HG03108 (cell line): ENCODE measurements at regions not wholly inside any gene's neighbourhood (a gene's known extent, or its start where the extent isn't known, plus 50 kb on each side); places are given as distances from the start of the nearest gene placed in this dataset.

Experiments
- ATAC-seq: cut with Tn5 transposase; IDR thresholded peaks from one replicate; pipeline ENCODE4 v1.9.1; 2021; ENCODE audit warnings: moderate library complexity; ENCODE audit not compliant: unreplicated experiment

DNA sequence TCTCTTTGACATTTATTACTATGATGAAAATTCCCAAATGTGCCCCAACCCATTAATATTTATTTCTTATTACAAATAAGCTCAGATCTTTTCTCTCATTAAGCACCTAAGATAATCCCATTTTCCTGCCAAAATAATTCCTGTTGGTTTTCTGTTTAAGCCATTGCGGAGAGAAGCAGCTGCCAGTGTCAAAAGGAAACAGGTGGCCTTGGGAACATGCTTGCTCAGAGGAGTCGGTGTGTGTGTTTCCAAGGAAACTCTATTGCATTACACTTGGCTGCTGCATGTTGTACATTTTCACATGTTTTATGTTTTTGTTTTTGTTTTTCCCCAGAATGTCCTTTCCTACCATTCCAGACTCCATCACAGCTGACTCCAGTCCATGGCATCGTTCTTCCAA lies 56.4 kb downstream of the CD24 start:
- no peak for ATAC-seq

DNA sequence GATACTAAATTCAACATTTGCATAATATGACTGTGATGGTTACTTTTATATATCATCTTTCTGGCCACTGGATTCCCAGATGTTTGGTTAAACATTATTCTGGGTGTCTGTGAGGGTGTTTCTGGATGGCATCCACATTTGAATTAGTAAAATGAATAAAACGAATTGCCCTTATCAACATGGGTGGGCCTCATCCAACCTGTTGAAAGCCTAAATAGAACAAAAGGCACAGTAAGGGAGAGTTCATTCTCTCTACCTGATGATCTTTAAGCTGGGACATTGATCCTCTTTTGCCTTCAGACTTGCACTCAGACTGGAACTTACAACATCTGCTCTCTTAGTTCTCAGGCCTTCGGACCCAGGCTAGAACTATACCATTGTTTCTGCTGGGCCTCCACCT lies 57.6 kb downstream of the CD24 start:
- ATAC-seq = no peak

DNA sequence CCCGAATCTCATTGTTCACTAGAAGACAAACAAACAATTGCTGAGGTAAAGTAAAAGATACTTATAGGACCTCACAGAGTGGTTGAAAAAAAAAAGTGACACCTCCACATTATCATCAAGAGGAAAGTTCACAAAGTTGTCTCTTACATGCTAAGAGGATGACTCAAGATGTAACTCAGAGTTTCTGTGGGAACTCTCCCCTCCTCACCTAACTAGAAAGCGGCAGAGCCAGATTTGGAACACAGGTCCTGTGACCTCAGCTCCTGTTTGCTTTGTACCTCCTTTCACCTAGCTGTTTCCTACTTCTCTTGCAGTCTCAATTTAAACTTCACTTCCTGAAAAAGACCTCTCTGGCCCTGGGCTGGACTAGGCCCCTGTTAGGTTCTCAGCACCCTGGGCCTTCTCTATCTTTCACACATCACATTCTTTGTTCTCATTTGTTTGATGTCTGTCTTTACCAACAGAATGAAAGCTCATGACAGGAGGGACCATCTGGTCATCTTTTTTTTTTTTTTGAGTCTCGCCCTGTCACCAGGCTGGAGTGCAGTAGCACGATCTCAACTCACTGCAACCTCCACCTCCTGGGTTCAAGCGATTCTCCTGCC lies 60.8 kb downstream of the CD24 start:
- ATAC-seq = no peak

DNA sequence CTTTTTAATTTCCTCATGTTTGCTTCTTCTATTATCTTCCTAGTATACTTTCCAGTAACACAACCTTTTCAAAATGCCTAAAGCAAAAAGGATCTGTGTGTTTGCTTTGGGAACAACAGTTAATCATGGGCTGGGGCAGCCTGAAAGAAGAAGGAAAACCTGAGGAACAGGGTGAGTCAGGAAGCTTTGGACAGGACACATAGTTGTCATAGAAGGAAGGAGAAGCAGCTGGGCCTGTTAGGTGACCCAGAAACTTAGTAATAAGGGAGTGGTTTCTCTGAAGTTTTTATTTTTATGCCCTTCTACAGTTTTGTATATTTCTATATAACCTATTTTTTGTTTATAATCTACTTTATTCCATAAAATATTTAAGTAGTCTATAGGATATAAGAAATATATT lies 61.4 kb downstream of the CD24 start:
- no peak for ATAC-seq

DNA sequence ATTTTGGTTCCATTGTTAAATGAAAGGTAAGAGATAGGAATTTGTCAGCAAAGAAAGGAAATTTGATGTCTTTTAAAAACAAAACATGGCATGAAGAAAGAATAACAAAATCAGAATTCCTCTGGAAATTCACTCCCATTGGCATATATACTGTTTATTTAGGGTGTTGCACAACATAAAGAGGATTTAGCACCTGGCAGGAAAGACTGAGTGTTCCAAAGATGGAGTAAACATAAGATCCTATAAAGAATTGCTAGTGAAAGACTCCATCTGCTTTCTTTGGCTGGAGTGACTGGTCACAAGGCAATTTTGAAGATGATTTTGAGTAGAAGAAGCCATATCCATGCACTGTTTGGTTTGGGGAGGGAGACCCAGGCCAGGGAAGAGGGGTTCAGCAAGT lies 62.4 kb downstream of the CD24 start:
- no peak for ATAC-seq

DNA sequence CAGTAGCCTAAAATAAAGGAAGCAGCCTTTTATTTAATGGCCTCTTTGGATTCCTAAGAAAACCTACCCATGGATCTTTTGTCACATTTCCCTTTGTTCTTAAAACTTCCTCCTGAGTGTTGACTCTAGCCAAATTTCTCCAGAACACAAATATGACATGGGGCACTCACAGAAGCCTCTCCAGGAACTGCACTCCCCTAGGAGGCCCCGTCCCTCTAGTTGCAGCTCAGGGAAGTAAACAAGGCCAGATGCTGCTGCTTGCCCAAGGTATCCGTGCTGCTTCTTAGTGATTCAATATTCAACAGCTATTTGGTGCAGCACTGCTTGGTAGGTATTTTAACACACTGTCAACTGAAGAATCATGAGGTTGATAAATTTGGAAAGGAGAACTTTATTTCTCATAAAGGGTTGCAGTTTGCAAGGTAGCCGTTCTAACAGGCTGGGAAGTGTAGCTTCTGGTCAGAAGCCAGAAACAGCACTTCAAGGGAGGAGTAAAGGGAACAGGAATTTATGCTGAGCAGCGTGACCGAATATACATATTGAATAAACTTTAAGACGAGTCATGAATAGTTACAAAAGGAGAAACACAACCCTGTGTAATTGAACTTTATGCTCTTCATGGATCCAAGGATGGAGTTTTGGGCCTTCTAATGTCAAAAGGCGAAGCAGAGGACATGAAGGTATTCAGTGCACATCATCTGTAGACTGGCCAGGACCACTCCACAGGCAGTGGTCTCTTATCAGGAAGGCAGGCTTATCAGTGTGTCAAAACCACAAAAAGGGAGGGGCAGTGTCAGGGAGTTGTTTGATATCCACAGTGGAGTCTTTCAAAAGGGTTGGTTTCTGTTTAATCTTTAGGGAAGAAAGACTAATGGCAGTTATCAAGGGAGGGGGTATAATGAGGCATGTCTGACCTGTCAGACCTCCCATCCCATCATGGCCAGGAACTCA lies 63.3 kb downstream of the CD24 start:
- ATAC-seq = no peak

DNA sequence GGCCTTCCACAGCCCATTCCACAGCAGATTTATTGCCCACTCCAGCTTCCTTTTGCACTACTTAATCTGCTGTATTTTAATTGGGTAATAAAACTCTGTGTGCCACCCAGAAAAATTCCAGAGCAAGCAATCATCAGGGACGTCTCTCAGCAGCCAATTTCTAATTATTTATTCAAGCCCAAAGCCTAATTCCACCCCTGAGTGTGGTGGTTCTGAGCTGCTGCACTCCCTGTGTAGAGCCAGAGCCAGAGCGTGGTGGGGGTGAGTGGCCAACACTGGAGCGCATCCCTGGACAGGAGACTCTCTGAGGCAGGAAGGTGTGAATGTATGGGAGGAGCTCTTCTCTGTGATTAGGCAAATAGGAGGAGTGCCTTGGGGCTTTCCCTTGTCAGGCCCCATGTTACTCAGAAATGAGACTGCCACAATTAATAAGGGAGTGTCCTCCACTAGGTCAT lies 66.1 kb downstream of the CD24 start:
- ATAC-seq = no peak

DNA sequence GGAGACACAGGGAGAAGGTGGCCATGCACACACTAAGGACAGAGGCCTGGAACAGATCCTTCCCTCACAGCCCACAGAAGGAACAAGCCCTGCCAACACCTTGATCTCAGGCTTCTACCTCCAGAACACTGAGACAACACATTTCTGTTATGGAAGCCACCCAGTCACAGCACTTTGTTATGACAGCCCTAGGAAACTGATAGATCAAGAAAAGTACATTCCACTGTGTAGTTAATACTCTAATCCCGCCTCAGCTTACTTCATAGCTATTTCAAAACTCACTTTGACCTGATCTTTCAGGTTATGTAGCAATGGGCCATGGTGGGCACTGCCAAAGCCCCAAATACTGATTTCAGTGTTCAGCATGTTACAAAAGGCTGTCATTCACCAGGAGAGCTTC lies 66.8 kb downstream of the CD24 start:
- ATAC-seq = no peak

DNA sequence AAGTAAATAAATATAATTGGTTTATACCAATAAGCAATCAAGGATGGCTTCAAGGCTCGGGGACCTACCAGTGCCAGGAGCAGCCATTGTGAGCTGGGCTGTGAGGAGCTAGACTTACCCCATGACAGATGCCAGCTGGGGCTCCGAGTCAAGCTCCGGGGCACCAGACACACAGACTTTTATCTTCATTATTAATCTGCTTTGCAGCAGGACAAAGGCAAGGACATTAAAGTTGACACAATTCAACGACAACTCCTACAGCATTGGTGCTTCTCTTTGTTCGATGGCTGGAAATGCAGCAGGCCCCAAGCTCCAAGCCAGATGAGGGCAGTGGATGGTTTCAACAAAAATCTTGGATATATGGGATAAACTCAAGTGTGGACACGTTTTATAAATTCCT lies 68.3 kb downstream of the CD24 start:
- ATAC-seq = no peak

DNA sequence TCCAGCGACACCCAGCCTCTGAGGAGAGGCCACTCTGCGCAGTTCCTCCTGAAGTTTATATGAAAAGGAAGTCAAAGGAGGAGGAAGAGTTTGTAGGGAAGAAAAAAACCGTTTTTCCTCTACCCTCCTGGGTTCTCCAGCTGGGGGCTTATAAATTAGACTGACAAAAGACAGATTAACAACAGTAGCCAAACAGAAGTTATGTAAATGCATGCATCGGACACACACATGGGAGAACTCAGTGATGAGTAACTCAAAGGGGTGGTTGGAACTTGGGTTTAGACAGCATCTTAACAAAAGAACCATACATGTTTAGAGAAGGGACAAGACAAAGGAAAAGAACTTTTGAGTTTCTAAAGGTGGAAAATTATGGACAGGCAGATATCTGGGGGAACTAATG lies 71.2 kb downstream of the CD24 start:
- no peak for ATAC-seq

DNA sequence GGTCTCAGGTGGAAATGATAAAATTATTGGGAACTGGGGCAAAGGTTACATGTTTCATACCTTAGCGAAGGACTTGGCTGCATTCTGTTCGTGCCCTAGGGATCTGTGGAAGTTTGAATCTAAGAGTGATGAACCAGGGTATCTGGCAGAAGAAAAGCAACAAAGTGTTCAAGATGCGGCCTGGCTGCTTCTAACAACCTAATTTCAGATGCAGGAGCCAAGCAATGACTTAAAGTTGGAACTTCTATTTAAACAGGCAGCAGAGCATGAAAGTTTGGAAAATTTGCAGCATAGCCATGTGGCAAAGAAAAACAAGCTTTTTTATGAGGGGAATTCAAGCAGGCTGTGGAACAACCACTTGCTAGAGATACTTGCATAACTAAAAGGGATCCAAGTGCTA lies 73.5 kb downstream of the CD24 start:
- no peak for ATAC-seq

DNA sequence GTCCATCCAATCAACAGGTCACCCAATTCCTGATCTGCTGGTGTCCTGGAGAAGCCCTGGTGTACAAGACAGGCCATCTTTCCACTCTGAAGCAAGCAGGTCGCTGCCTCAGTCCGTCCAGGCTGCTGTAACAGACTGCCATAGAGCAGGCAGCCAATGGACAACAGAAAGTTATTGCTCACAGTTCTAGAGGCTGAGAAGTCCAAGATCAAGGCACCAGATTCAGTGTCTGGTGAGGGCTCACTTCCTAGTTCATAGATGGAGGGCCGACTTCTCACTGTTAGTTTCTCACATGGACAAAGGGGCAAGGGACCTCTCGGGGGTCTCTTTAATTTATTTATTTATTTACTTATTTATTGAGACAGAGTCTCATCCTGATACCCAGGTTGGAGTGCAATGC lies 74.8 kb downstream of the CD24 start:
- ATAC-seq = no peak

DNA sequence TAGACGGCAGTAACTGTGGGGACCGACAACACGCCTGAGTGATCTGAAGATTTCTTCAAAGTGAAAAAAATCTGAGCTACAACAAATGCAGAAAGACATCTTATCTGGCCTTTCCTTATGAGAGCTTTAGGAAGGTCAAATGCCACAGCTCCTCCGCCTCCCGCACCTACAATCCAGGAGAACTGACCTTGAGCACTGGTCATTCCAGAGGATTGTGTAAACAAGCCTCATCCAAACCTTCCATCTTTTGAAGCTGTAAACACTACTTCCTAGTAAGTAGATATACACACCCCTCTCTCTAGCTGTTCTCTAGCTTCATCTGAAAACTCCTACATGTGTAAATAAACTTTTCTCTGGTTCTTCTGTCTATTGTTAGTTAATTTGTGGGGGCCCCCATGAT lies 76.9 kb downstream of the CD24 start:
- ATAC-seq = no peak

DNA sequence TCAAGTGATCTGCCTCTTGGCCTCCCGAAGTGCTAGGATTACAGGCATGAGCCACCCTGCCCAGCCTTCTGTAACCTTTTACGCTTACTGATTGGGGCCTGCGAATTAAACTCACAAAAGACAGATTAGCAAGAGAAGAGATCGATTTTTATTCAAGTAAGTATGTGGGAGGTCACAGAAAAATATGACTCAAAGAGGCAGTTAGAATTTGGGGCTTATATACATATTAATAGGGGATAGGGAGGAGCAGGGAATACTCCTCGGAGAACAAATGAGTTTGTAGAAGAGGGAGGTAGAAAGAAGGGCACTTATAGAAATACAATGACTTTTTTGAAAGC lies 78.9 kb downstream of the CD24 start:
- no peak for ATAC-seq

DNA sequence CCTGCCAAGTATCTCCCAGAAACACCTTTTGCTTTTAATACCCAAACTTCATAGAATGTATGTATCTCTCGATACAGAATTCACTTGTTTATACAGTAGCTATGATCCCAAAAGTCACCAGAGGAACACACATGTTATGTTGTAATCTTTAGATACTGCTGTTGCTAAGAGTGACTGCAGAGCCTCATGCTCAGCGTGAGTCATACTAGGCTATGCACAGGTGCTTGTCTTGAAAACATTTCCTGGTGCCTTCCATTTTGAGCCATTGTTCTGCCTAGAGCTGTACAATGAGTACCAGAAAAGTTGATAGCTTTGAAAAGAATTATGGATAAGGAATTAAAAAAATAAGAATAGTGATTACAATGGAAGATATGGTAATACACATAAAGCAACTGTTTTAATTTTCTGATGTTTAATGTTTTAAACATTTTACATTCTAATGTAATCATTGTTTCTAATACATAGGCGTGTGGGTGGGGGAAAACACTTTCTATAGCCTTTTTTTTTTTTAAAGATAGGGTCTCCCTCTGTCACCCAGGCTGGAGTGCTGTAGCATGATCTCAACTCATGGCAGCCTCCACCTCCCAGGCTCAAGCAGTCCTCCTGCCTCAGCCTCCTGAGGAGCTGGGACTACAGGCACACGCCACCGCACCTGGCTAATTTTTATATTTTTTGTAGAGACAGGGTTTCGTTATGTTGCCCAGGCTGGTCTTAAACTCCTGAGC lies 79.4 kb downstream of the CD24 start:
- ATAC-seq = no peak

DNA sequence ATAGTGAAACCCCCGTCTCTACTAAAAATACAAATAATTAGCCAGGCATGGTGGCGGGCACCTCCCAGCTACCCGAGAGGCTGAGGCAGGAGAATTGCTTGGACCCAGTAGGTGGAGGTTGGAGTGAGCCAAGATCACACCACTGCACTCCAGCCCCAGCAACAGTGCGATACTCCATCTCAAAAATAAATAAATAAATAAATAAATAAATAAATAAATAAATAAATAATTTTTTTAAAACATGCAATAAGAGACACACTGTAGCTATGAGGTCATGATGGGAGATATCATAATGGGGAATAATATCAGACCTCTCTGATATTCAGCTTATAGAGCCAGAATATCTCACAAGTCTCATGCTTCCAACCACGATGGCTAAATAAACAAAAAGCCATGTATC lies 82.3 kb downstream of the CD24 start:
- no peak for ATAC-seq

DNA sequence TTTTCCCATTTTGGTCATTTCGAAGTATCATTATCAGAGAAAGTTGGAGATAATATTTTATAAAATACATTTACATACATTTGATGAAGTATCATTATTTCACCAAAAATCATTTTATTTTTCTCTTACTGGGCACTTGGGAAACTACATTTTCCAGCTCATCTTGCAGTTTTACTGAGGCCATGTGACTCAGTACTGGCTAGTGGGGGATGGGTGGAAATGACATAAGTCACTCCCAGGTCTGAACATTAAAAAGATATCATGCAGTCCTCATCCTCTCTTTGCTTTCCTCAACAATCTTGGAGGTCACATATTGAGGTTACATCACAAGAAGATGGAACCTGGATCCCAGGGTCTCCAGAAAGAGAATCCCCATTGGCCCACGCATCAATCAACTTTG lies 84.1 kb downstream of the CD24 start:
- no peak for ATAC-seq

DNA sequence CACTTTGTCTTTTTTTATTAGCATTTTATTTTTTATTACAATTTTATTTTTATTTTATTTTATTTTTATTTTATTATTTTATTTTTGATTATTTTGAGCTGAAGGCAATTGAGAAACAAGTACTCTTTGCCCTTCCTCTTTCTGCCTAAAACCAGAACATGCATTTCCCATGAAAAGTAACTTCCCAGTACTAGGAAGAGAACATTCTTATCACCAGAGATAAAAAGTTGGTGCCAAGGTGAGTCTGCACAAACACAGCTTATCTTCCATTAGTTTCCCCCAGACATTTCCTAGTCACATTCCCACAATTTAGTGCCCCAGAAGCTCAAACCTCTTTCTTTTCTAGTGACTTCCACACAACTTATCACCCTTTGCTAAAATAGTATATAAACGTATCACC lies 84.8 kb downstream of the CD24 start:
- no peak for ATAC-seq

DNA sequence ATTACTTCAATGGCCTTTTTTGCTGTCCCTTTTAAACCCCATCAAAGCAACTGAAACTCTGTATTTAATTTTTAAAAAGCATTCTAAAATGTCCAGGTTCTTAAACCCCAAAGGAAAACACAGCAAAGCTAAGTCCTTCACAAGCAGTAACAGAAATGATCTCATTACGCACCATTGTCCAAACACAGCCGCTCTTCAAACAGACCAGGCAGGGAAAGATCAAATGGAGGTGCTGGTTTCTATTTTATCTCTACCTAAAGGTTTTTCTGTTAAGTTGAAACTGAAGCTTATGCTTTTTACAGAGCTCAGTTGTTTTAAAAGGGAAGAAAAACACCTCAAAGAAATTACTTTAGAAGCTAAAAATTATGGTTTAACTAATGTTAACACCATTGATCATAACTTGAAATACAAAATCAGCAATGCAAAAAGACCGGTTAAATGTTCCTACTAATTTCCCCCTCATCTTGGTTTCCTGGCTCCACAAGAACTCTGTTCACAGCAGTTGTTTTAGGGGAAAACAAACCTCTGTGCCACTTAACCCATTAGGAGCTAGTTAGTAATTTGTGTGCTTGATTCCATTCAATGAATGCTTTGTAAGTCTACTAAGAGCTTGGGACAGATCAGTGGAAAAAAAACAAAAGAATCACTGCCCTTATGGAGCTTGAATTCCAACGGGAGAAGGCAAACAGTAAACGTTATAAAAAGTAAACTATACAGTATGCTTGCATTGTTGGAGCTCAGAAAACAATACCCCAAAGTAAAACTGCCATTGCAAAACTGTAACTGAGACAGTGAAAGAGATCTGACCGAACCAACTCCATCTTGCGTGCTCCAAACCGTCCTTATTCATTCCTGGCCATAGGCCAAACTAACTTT lies 87.4 kb downstream of the CD24 start:
- ATAC-seq = no peak

DNA sequence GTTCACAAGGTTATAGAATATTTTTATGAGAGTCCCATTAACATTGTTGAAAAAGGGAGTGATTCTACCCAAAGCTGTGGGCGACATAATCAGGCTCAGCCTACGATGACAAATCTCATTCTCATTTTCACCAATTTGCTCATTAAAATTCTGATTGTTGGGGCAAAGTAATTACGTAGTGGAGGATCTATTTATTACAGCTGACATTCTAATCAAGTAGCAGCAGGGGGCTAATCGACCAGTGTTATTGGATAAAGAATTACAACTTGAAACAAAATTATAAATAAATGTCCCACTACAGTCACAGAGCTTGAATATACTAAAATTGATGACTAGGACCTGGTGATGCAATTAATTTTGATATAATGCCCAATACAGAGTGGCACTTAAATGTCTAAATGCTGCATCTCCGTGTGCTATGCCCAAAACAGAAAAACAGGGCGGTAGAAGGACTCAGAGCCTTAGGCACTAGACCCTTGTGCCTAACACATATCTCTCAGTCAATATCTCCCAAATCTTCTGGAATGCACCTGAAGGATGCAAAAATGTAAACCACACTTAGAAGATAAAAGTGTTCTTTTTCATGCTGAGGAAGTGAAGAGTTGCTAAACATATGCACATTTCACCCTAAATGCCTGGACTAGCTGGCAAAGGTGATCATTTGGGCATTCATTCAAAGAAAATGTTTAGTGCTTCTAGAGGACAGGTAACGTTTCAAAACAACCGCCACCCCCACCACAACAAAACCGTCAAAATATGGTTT lies 88.3 kb downstream of the CD24 start:
- ATAC-seq = no peak
